ENCODE measurements at regions not wholly inside any gene's neighbourhood (a gene's known extent, or its start where the extent isn't known, plus 50 kb on each side); places are given as distances from the start of the nearest gene placed in this dataset.

DNA sequence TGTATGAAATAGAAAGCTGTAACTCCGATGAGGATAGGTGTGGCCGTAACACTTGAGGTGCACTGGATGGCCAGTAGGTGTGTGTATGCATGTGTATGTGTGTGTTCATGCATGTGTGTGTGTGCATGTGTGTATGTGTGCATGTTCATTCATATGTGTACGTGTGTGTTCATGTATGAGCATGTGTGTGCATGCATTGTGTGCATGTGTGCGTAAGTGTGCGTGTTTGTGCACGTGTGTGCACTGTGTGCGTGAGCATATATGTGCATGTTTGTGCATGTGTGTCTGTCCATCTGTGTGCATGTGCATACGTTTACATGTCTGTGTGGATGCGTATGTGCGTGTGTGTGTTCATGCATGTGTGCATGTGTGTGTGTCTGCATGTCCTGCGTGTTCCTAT, 145.5 kb downstream of the C16orf95 start:
- ATAC-seq = no peak
- no peak for FAIRE-seq
- Histone ChIP-seq H3K4me3 (no peak overlapping the region), H3K4me2 (no peak overlapping the region), H3K4me1 (no peaks in the 10 kb centered on the region), H3K27ac (no peak overlapping the region), H3K9me3 (no peaks in the 10 kb centered on the region)
- POLR2A ChIA-PET = no interaction called here
- TF ChIP-seq MYC (IDR thresholded peaks at IDR 0.05; ENCODE audit: borderline replicate concordance, low read length) (no peak), ZSCAN20 (CRISPR knock-in tag; IDR thresholded peaks at IDR 0.05) (no peak), POLR2A (IDR thresholded peaks at IDR 0.05; ENCODE audit: low read length) (no peak), CBX2 (IDR thresholded peaks at IDR 0.05; ENCODE audit: borderline replicate concordance, low read depth) (no peak), GATA3 (IDR thresholded peaks at IDR 0.05; ENCODE audit: borderline replicate concordance) (no peak)
- WGBS (ENCODE audit: missing lambda C conversion rate) = 77% methylated on average over 11 of the region's 11 CpGs
- CTCF ChIA-PET = no interaction called here
- no peak for DNase-seq (ENCODE audit: low read depth in 1 of 2, low spot score in 1 of 2)

DNA sequence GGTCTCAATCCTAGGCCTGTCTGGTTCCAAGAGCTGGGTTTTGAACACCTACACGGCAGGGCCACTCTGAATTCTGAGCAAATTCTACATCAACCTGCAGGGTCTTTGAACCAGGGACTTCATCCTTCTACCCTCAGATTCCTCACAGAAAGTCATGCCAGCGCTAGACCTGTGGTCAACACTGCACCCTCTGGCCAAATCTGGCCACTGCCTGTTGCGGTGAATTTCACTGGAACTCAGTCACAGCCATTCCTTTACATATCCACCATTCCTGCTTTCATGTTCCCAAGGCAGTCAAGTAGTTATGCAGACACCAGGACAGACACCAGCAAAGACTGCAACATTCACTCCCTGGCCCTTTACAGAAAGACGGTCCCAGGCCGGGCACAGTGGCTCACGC, 144.6 kb downstream of the C16orf95 start:
- Histone ChIP-seq H3K4me2 (no peak overlapping the region), H3K27ac (no peak overlapping the region), H3K4me3 (no peak overlapping the region), H3K9me3 (no peaks in the 10 kb centered on the region), H3K4me1 (no peaks in the 10 kb centered on the region)
- ChIA-PET POLR2A (no interaction called here), CTCF (no interaction called here)
- FAIRE-seq (no peak), ATAC-seq (peak in 1 of 2 experiments; percentile 65; a peak in 2 of 6 replicates), DNase-seq (ENCODE audit: low read depth in 1 of 2, low spot score in 1 of 2) (peak in 1 of 2 experiments; percentile 21)
- 56% methylated on average over 6 of the region's 6 CpGs for WGBS (ENCODE audit: missing lambda C conversion rate)
- TF ChIP-seq RAD21 (conservative IDR thresholded peaks at IDR 0.05 in 1 of 2, IDR thresholded peaks at IDR 0.05 in 1 of 2) (peak in 1 of 2 experiments; percentile 23; a peak in 1 of 5 replicates), HOXB13 (CRISPR knock-in tag; IDR thresholded peaks at IDR 0.05; ENCODE audit: low read depth) (no peak), FOSB (CRISPR knock-in tag; IDR thresholded peaks at IDR 0.05) (no peak), PHF8 (IDR thresholded peaks at IDR 0.05; ENCODE audit: borderline replicate concordance, low read depth) (no peak), POLR2AphosphoS2 (conservative IDR thresholded peaks at IDR 0.05; ENCODE audit: low read length) (no peak), TFCP2L1 (CRISPR knock-in tag; IDR thresholded peaks at IDR 0.05) (no peak), ZFP36 (IDR thresholded peaks at IDR 0.05; ENCODE audit: borderline replicate concordance, partially characterized antibody) (no peak), CBX2 (IDR thresholded peaks at IDR 0.05; ENCODE audit: borderline replicate concordance, low read depth) (no peak)

DNA sequence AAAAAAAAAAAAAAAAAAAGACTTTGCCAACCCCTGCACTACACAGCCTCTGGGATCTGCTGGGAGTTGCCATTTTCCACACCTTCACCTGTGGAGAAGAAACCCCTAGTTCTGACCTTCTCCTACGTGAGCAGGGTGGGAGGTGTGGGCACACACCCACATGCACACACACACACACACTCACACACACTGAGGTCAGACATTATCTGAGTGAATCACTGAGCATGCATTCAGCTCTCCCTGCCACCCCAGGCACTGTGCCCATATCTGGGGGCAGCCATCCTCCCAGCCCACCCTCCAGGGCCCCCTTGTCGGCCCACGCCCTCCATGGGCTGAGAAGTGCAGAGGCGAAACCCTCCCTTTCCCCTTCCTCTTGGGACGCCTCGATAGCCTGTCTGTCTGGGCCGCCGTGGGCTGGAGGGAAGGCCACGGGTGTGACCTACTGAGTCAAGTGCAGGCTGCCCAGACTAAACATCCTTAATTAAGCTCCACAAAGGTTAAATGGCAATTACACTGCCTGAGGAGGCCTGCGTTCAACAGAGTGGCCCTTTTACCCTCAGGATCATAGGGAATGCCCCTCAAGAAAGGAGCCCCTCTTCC, 143.8 kb downstream of the C16orf95 start:
- ATAC-seq (no peak), DNase-seq (ENCODE audit: low read depth in 1 of 2, low spot score in 1 of 2) (no peak), FAIRE-seq (no peak)
- 81% methylated on average over 4 of the region's 10 CpGs for WGBS (ENCODE audit: missing lambda C conversion rate)
- POLR2A ChIA-PET = no interaction called here
- Histone ChIP-seq H3K4me1 (no peaks in the 10 kb centered on the region), H3K4me3 (no peak overlapping the region), H3K27ac (no peak overlapping the region), H3K9me3 (no peaks in the 10 kb centered on the region), H3K4me2 (no peak overlapping the region)
- CTCF ChIA-PET = interaction anchor here (1.2 kb wide), 1 partner anchor 105 kb away, joined by 3 read pairs; no protein-coding TSS in a partner anchor
- TF ChIP-seq SMC3 (IDR thresholded peaks at IDR 0.05) = no peak
- no peak for TF ChIP-seq GATA3 (IDR thresholded peaks at IDR 0.05; ENCODE audit: borderline replicate concordance)
- TF ChIP-seq JUN (IDR thresholded peaks at IDR 0.05) = no peak
- no peak for TF ChIP-seq HOXA7 (CRISPR knock-in tag; IDR thresholded peaks at IDR 0.05)
- TF ChIP-seq, protein P1, sequence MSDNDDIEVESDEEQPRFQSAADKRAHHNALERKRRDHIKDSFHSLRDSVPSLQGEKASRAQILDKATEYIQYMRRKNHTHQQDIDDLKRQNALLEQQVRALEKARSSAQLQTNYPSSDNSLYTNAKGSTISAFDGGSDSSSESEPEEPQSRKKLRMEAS (IDR thresholded peaks at IDR 0.05) = no peak
- TF ChIP-seq, protein P2, sequence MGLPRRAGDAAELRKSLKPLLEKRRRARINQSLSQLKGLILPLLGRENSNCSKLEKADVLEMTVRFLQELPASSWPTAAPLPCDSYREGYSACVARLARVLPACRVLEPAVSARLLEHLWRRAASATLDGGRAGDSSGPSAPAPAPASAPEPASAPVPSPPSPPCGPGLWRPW (IDR thresholded peaks at IDR 0.05) = no peak
- no peak for TF ChIP-seq FOSL2 (IDR thresholded peaks at IDR 0.05)
- TF ChIP-seq FOSL2 (CRISPR knock-in tag; IDR thresholded peaks at IDR 0.05) = no peak
- TF ChIP-seq HDAC2 (IDR thresholded peaks at IDR 0.05) = no peak
- no peak for TF ChIP-seq RFX5 (IDR thresholded peaks at IDR 0.05)
- TF ChIP-seq, protein P3, sequence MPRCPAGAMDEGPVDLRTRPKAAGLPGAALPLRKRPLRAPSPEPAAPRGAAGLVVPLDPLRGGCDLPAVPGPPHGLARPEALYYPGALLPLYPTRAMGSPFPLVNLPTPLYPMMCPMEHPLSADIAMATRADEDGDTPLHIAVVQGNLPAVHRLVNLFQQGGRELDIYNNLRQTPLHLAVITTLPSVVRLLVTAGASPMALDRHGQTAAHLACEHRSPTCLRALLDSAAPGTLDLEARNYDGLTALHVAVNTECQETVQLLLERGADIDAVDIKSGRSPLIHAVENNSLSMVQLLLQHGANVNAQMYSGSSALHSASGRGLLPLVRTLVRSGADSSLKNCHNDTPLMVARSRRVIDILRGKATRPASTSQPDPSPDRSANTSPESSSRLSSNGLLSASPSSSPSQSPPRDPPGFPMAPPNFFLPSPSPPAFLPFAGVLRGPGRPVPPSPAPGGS (IDR thresholded peaks at IDR 0.05) = no peak
- TF ChIP-seq, protein P4, sequence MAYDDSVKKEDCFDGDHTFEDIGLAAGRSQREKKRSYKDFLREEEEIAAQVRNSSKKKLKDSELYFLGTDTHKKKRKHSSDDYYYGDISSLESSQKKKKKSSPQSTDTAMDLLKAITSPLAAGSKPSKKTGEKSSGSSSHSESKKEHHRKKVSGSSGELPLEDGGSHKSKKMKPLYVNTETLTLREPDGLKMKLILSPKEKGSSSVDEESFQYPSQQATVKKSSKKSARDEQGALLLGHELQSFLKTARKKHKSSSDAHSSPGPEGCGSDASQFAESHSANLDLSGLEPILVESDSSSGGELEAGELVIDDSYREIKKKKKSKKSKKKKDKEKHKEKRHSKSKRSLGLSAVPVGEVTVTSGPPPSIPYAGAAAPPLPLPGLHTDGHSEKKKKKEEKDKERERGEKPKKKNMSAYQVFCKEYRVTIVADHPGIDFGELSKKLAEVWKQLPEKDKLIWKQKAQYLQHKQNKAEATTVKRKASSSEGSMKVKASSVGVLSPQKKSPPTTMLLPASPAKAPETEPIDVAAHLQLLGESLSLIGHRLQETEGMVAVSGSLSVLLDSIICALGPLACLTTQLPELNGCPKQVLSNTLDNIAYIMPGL (CRISPR knock-in tag; IDR thresholded peaks at IDR 0.05; ENCODE audit: borderline replicate concordance) = no peak
- no peak for TF ChIP-seq MAFK (IDR thresholded peaks at IDR 0.05; ENCODE audit: partially characterized antibody)
- no peak for TF ChIP-seq ZSCAN20 (CRISPR knock-in tag; IDR thresholded peaks at IDR 0.05)
- TF ChIP-seq, protein P5, sequence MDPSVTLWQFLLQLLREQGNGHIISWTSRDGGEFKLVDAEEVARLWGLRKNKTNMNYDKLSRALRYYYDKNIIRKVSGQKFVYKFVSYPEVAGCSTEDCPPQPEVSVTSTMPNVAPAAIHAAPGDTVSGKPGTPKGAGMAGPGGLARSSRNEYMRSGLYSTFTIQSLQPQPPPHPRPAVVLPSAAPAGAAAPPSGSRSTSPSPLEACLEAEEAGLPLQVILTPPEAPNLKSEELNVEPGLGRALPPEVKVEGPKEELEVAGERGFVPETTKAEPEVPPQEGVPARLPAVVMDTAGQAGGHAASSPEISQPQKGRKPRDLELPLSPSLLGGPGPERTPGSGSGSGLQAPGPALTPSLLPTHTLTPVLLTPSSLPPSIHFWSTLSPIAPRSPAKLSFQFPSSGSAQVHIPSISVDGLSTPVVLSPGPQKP (IDR thresholded peaks at IDR 0.05; ENCODE audit: low read depth, low read length) = no peak
- no peak for TF ChIP-seq NR3C1 (IDR thresholded peaks at IDR 0.05)
- TF ChIP-seq ZFP36 (IDR thresholded peaks at IDR 0.05; ENCODE audit: borderline replicate concordance, partially characterized antibody) = no peak
- TF ChIP-seq POLR2AphosphoS2 (conservative IDR thresholded peaks at IDR 0.05; ENCODE audit: low read length) = no peak
- TF ChIP-seq, protein P6, sequence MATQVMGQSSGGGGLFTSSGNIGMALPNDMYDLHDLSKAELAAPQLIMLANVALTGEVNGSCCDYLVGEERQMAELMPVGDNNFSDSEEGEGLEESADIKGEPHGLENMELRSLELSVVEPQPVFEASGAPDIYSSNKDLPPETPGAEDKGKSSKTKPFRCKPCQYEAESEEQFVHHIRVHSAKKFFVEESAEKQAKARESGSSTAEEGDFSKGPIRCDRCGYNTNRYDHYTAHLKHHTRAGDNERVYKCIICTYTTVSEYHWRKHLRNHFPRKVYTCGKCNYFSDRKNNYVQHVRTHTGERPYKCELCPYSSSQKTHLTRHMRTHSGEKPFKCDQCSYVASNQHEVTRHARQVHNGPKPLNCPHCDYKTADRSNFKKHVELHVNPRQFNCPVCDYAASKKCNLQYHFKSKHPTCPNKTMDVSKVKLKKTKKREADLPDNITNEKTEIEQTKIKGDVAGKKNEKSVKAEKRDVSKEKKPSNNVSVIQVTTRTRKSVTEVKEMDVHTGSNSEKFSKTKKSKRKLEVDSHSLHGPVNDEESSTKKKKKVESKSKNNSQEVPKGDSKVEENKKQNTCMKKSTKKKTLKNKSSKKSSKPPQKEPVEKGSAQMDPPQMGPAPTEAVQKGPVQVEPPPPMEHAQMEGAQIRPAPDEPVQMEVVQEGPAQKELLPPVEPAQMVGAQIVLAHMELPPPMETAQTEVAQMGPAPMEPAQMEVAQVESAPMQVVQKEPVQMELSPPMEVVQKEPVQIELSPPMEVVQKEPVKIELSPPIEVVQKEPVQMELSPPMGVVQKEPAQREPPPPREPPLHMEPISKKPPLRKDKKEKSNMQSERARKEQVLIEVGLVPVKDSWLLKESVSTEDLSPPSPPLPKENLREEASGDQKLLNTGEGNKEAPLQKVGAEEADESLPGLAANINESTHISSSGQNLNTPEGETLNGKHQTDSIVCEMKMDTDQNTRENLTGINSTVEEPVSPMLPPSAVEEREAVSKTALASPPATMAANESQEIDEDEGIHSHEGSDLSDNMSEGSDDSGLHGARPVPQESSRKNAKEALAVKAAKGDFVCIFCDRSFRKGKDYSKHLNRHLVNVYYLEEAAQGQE (IDR thresholded peaks at IDR 0.05) = no peak

All from A549 (cell line).